PC-3 (cell line): ENCODE measurements at regions not wholly inside any gene's neighbourhood (a gene's known extent, or its start where the extent isn't known, plus 50 kb on each side); places are given as distances from the start of the nearest gene placed in this dataset.

ENCODE experiments used
- ATAC-seq: fragments of 200-7000 bp; cut with Tn5 transposase; 2 replicates; pipeline ENCODE4 v1.9.1; 2020; ENCODE audit warnings: mild to moderate bottlenecking, moderate library complexity
- BruUV-seq: library from RNA; stranded (reverse); fragments of 400-500 nt; replicated peaks from 2 replicates; lab custom pipeline; 2021; lab: Mats Ljungman, UMichigan
- CTCF ChIA-PET: fragments of 300-600 bp; sonication (Branson Sonifier 250); formaldehyde crosslinking; loops from one replicate; lab custom pipeline; 2022; ENCODE audit warnings: antibody characterized with exemption; lab: Charles Lee
- POLR2A ChIA-PET: fragments of 300-600 bp; sonication (Branson Sonifier 250); formaldehyde crosslinking; loops from one replicate; lab custom pipeline; 2022; ENCODE audit warnings: antibody characterized with exemption; ENCODE audit not compliant: unreplicated experiment; lab: Charles Lee
- DNase-seq: peaks from one replicate; pipeline ENCODE4 v3.0.0-alpha.2; 2015
- H2AFZ ChIP-seq: fragments of 300-600 bp; sonication (generic); 2 replicates; pipeline ENCODE4 v1.6.0; 2016; ENCODE audit warnings: antibody characterized with exemption, low read length
- H3F3A ChIP-seq: fragments of 300-600 bp; sonication (generic); one replicate; pipeline ENCODE4 v1.6.0; 2017; ENCODE audit warnings: antibody characterized with exemption, low read length, control low read depth, mild to moderate bottlenecking; ENCODE audit not compliant: unreplicated experiment
- H3K27ac ChIP-seq: fragments of 300-600 bp; sonication (generic); 2 replicates; pipeline ENCODE4 v1.5.1; 2016; ENCODE audit warnings: mild to moderate bottlenecking, low read length
- H3K27me3 ChIP-seq: fragments of 300-600 bp; sonication (generic); 2 replicates; pipeline ENCODE4 v1.6.1; 2016; ENCODE audit warnings: low read length, mixed read lengths
- H3K36me3 ChIP-seq: fragments of 300-600 bp; sonication (generic); 2 replicates; pipeline ENCODE4 v1.6.1; 2016; ENCODE audit warnings: low read depth, mixed run types, low read length, mixed read lengths
- H3K4me1 ChIP-seq: fragments of 300-600 bp; sonication (generic); 2 replicates; pipeline ENCODE4 v1.5.1; 2016; ENCODE audit warnings: low read length; ENCODE audit not compliant: insufficient read depth
- H3K4me2 ChIP-seq: fragments of 300-600 bp; sonication (generic); 2 replicates; pipeline ENCODE4 v1.6.0; 2016; ENCODE audit warnings: low read length
- H3K4me3 ChIP-seq: fragments of 300-600 bp; sonication (generic); 2 replicates; pipeline ENCODE4 v1.5.1; 2016; ENCODE audit warnings: mild to moderate bottlenecking, low read length, mixed read lengths
- H3K79me2 ChIP-seq: fragments of 300-600 bp; sonication (generic); 2 replicates; pipeline ENCODE4 v1.6.1; 2017; ENCODE audit warnings: low read length, mixed read lengths
- H3K9ac ChIP-seq: fragments of 300-600 bp; sonication (generic); 2 replicates; pipeline ENCODE4 v1.6.0; 2016; ENCODE audit warnings: mild to moderate bottlenecking, low read length
- H3K9me2 ChIP-seq: fragments of 300-600 bp; sonication (generic); replicated peaks from 2 replicates; pipeline ENCODE4 v1.6.1; 2016; ENCODE audit warnings: mixed run types, low read length, mixed read lengths
- H3K9me3 ChIP-seq: fragments of 300-600 bp; sonication (generic); 2 replicates; pipeline ENCODE4 v1.6.1; 2016; ENCODE audit warnings: low read length, mixed read lengths
- H4K20me1 ChIP-seq: fragments of 300-600 bp; sonication (generic); 2 replicates; pipeline ENCODE4 v1.6.1; 2016; ENCODE audit warnings: low read length, mixed read lengths
- CTCF ChIP-seq: fragments of 300-600 bp; sonication (generic); conservative IDR thresholded peaks from 2 replicates; pipeline ENCODE4 v1.5.1; 2017; ENCODE audit warnings: antibody characterized with exemption, low read depth, mild to moderate bottlenecking, low read length
- EZH2 ChIP-seq: fragments of 300-600 bp; sonication (generic); IDR thresholded peaks from one replicate; pipeline ENCODE4 v1.6.1; 2017; ENCODE audit warnings: antibody characterized with exemption, mild to moderate bottlenecking, low read length; ENCODE audit not compliant: unreplicated experiment
- EZH2phosphoT487 ChIP-seq: fragments of 300-600 bp; sonication (generic); IDR thresholded peaks from 2 replicates; pipeline ENCODE4 v1.6.1; 2018; ENCODE audit warnings: mild to moderate bottlenecking, antibody characterized with exemption, low read length, borderline replicate concordance
- intact Hi-C: fragments of 100-400 bp; cut with micrococcal nuclease; formaldehyde crosslinking; loops from 2 replicates; pipeline ENCODE4 v1.9.0; 2023

GRCh38 chr15:87743562-87743961, 513.0 kb downstream of the NTRK3 start:
- Histone ChIP-seq H4K20me1 (no peaks in the 10 kb centered on the region), H3F3A (no peaks in the 10 kb centered on the region), H3K4me2 (no peak overlapping the region), H3K27me3 (no peaks in the 10 kb centered on the region), H3K36me3 (no peaks in the 10 kb centered on the region), H3K27ac (no peak overlapping the region), H3K9ac (no peak overlapping the region), H3K4me1 (no peaks in the 10 kb centered on the region), H2AFZ (no peak overlapping the region), H3K9me3 (no peaks in the 10 kb centered on the region), H3K9me2 (no peaks in the 10 kb centered on the region), H3K4me3 (no peak overlapping the region), H3K79me2 (no peaks in the 10 kb centered on the region)
- CTCF ChIA-PET, result no interaction called here
- intact Hi-C loops, result no loop called here
- TF ChIP-seq EZH2phosphoT487, result no peak
- no peak for TF ChIP-seq EZH2
- TF ChIP-seq CTCF, result no peak
- no peak for ATAC-seq
- no peak for DNase-seq
- BruUV-seq, result no TSS peak
- POLR2A ChIA-PET, result no interaction called here

- intact Hi-C loops, result no loop called here
- ChIA-PET POLR2A (no interaction called here), CTCF (no interaction called here)
- Histone ChIP-seq H3K79me2 (no peaks in the 10 kb centered on the region), H4K20me1 (no peaks in the 10 kb centered on the region), H3F3A (no peaks in the 10 kb centered on the region), H3K4me1 (no peaks in the 10 kb centered on the region), H3K9me3 (no peaks in the 10 kb centered on the region), H3K36me3 (no peaks in the 10 kb centered on the region), H3K9ac (no peak overlapping the region), H3K27me3 (no peaks in the 10 kb centered on the region), H3K9me2 (no peaks in the 10 kb centered on the region), H3K4me3 (no peak overlapping the region), H3K4me2 (no peak overlapping the region), H3K27ac (no peak overlapping the region), H2AFZ (no peak overlapping the region)
- DNase-seq (no peak), ATAC-seq (no peak)
- no TSS peak for BruUV-seq
- no peak for TF ChIP-seq EZH2phosphoT487
- TF ChIP-seq EZH2, result no peak
- no peak for TF ChIP-seq CTCF
Observed at GRCh38 chr15:87741350-87741749, 515.2 kb downstream of the NTRK3 start.

- Histone ChIP-seq H3K4me3 (no peak overlapping the region), H3K9ac (no peak overlapping the region), H3K27ac (no peak overlapping the region), H3K4me1 (no peaks in the 10 kb centered on the region), H3K27me3 (no peaks in the 10 kb centered on the region), H3K9me3 (no peaks in the 10 kb centered on the region), H3K79me2 (no peaks in the 10 kb centered on the region), H3K9me2 (no peaks in the 10 kb centered on the region), H3F3A (no peaks in the 10 kb centered on the region), H3K4me2 (no peak overlapping the region), H4K20me1 (no peaks in the 10 kb centered on the region), H3K36me3 (no peaks in the 10 kb centered on the region), H2AFZ (no peak overlapping the region)
- no peak for DNase-seq
- no TSS peak for BruUV-seq
- ChIA-PET POLR2A (no interaction called here), CTCF (no interaction called here)
- no peak for ATAC-seq
- no peak for TF ChIP-seq EZH2
- TF ChIP-seq EZH2phosphoT487, result no peak
- no peak for TF ChIP-seq CTCF
- intact Hi-C loops, result no loop called here
Observed at GRCh38 chr15:87740655-87741344, 515.7 kb downstream of the NTRK3 start.
